GM19328 (cell line): ENCODE measurements at regions not wholly inside any gene's neighbourhood (a gene's known extent, or its start where the extent isn't known, plus 50 kb on each side); places are given as distances from the start of the nearest gene placed in this dataset.
"Not testable (repeated sequence)": the region's sequence is repeated elsewhere in the genome, so short reads cannot be mapped to it uniquely, and the experiment has no call there.

Experiments
- ATAC-seq: cut with Tn5 transposase; IDR thresholded peaks from one replicate; pipeline ENCODE4 v1.9.1; 2021; ENCODE audit warnings: mild to moderate bottlenecking, moderate library complexity; ENCODE audit not compliant: unreplicated experiment

GRCh38 chr15:59904450-59905135 lies 99.5 kb upstream of the FOXB1 start:
- ATAC-seq = no peak

- no peak for ATAC-seq
Observed at GRCh38 chr15:59896663-59897074, 107.4 kb upstream of the FOXB1 start.

- no peak for ATAC-seq
Observed at GRCh38 chr15:59894835-59895234, 109.3 kb upstream of the FOXB1 start.

- no peak for ATAC-seq
Observed at GRCh38 chr15:59892985-59893384, 111.1 kb upstream of the FOXB1 start.

- ATAC-seq = not testable (repeated sequence)
Observed at GRCh38 chr15:59887870-59888269, 116.2 kb upstream of the FOXB1 start.

- no peak for ATAC-seq
Observed at GRCh38 chr15:59887211-59887610, 116.9 kb upstream of the FOXB1 start.

- ATAC-seq = no peak
Observed at GRCh38 chr15:59886441-59886840, 117.7 kb upstream of the FOXB1 start.

GRCh38 chr15:59885832-59886231 lies 118.3 kb upstream of the FOXB1 start:
- no peak for ATAC-seq

GRCh38 chr15:59879506-59880265 lies 124.4 kb upstream of the FOXB1 start:
- no peak for ATAC-seq

- no peak for ATAC-seq
Observed at GRCh38 chr15:59876140-59876539, 128.0 kb upstream of the FOXB1 start.

- no peak for ATAC-seq
Observed at GRCh38 chr15:59873644-59874272, 130.4 kb upstream of the FOXB1 start.

- no peak for ATAC-seq
Observed at GRCh38 chr15:59867086-59867855, 136.8 kb upstream of the FOXB1 start.

GRCh38 chr15:59866642-59867041 lies 137.5 kb upstream of the FOXB1 start:
- ATAC-seq = no peak

- no peak for ATAC-seq
Observed at GRCh38 chr15:59862191-59863155, 141.6 kb upstream of the FOXB1 start.

GRCh38 chr15:59847968-59848367 lies 156.1 kb upstream of the FOXB1 start:
- no peak for ATAC-seq

- ATAC-seq = no peak
Observed at GRCh38 chr15:59845942-59846499, 156.9 kb upstream of the BNIP2 start.

- ATAC-seq = no peak
Observed at GRCh38 chr15:59843609-59844008, 154.5 kb upstream of the BNIP2 start.

- ATAC-seq = no peak
Observed at GRCh38 chr15:59841036-59841435, 151.9 kb upstream of the BNIP2 start.

GRCh38 chr15:59839906-59840305 lies 150.8 kb upstream of the BNIP2 start:
- no peak for ATAC-seq

- no peak for ATAC-seq
Observed at GRCh38 chr15:59838900-59839299, 149.8 kb upstream of the BNIP2 start.
